ENCODE measurements at regions not wholly inside any gene's neighbourhood (a gene's known extent, or its start where the extent isn't known, plus 50 kb on each side); places are given as distances from the start of the nearest gene placed in this dataset.
"Not testable (repeated sequence)": the region's sequence is repeated elsewhere in the genome, so short reads cannot be mapped to it uniquely, and the experiment has no call there.

DNA sequence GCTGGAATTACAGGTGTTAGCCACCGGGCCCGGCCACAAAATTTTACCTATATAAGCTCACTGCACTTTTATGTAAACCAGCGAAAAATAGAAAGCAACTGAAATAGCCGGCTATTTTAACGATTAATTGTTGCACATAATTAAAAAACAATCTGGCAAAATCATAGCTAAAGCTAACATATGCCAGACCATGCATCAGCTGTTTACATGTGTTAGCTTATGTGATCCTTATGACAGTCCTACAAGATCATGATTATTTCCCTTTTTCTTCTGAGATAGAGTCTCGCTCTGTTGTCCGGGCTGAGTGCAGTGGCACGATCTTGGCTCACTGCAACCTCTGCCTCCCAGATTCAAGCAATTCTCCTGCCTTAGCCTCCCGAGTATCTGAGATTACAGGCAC, 157.0 kb downstream of the ZFP64 start:
- Histone ChIP-seq H3K27me3 (no peaks in the 10 kb centered on the region), H3K36me3 (replicated peaks in 1 of 2) (no peaks in the 10 kb centered on the region), H3K9me3 (replicated peaks in 1 of 3) (no peaks in the 10 kb centered on the region), H3K27ac (no peak overlapping the region), H3K4me1 (replicated peaks in 1 of 2) (no peaks in the 10 kb centered on the region), H3K4me3 (no peak overlapping the region)
- 95 to 97% (median 96%) methylated on average over 9 of the region's 9 CpGs for WGBS, 4 donors
- intact Hi-C loops (cut with DNase I): no loop called here
- TF ChIP-seq POLR2A (IDR thresholded peaks at IDR 0.05): no peak
- TF ChIP-seq, protein P1, sequence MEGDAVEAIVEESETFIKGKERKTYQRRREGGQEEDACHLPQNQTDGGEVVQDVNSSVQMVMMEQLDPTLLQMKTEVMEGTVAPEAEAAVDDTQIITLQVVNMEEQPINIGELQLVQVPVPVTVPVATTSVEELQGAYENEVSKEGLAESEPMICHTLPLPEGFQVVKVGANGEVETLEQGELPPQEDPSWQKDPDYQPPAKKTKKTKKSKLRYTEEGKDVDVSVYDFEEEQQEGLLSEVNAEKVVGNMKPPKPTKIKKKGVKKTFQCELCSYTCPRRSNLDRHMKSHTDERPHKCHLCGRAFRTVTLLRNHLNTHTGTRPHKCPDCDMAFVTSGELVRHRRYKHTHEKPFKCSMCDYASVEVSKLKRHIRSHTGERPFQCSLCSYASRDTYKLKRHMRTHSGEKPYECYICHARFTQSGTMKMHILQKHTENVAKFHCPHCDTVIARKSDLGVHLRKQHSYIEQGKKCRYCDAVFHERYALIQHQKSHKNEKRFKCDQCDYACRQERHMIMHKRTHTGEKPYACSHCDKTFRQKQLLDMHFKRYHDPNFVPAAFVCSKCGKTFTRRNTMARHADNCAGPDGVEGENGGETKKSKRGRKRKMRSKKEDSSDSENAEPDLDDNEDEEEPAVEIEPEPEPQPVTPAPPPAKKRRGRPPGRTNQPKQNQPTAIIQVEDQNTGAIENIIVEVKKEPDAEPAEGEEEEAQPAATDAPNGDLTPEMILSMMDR (IDR thresholded peaks at IDR 0.05): no peak
- no peak for DNase-seq

DNA sequence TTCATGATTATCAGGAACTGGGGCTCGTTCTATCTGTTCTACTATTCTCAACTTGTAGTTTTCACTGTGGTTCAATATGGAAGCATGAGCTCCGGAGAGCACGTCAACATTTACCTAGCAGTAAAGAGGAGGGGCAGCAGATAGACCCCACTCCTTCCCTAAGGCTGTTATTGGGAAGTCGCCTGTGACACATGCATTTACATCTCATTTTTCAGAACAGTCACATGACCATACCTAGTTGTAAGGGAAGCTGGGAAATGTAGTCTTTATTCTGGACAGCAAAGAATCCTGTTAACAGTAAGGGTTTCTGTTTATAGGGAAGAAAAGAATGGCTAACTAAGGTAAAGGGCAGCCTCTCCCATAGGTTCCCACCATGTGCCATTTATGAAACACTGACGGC, 158.3 kb downstream of the ZFP64 start:
- Histone ChIP-seq H3K4me1 (replicated peaks in 1 of 2) (no peaks in the 10 kb centered on the region), H3K27me3 (no peaks in the 10 kb centered on the region), H3K9me3 (replicated peaks in 1 of 3) (no peaks in the 10 kb centered on the region), H3K36me3 (replicated peaks in 1 of 2) (no peaks in the 10 kb centered on the region), H3K4me3 (no peak overlapping the region), H3K27ac (no peak overlapping the region)
- intact Hi-C loops (cut with DNase I): no loop called here
- 89 to 98% (median 94%) methylated on average over 5 of the region's 5 CpGs for whole genome bisulfite sequencing, 4 donors
- no peak for TF ChIP-seq POLR2A (IDR thresholded peaks at IDR 0.05)
- TF ChIP-seq, protein P1 (IDR thresholded peaks at IDR 0.05): no peak
- no peak for DNase-seq

DNA sequence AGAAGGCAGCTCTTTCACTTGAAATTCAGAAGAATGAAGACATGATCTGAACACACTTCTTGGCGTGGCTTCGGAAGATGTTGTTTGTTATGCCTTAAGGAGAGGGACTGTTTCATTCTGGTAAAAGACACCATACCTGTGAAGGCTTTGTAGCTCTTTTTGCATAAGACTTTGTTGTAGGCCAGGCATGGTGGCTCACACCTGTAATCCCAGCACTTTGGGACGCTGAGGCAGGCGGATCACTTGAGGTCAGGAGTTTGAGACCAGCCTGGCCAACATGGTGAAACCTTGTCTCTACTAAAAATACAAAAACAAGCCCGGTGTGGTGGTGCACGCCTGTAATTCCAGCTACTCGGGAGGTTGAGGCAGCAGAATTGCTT, 159.3 kb downstream of the ZFP64 start:
- H3K4me1 ChIP-seq (replicated peaks in 1 of 2); H3K36me3 ChIP-seq (replicated peaks in 1 of 2); intact Hi-C loops (cut with DNase I); H3K4me3 ChIP-seq; H3K27me3 ChIP-seq; DNase-seq; H3K27ac ChIP-seq; H3K9me3 ChIP-seq (replicated peaks in 1 of 3): not testable (repeated sequence)
- 93 to 98% (median 96%) methylated on average over 7 of the region's 7 CpGs for WGBS, 4 donors

DNA sequence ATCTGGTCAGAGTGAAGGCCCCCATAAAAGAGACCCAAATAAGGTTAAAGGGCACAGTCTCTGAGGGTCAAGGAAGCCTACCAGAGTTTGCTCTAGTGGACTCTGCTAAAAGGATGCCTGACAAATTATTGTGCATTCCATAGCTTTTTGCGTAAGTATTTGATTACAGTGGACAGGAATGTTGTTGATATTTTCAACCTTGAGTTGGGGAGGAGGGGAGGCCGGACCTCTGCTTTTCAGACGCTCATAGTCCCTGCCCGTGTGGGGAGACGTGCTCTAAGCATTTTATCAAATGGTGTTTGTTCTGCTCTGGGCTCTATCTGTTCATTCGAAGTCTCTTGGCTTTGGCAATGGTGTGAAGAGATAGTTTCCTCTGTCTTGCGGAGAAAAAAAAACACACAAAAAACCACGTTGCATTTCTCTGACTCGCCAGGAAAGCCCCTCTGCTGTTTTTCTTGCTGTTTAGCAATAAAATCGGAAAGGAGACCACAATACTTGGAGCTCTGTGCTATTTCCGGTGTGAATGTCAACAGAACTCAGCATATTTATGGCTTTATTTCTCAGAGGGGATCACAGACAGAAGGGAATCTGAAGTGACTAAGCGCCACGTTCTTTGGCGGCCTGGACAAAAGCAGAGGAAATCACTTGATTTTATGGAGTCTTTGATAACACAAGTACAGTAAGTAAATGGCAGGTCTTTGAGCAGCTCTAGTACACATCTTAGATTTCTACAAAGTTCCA, 159.8 kb downstream of the ZFP64 start:
- H3K4me3 ChIP-seq: no peak overlapping the region
- no peaks in the 10 kb centered on the region for H3K9me3 ChIP-seq (replicated peaks in 1 of 3)
- H3K4me1 ChIP-seq (replicated peaks in 1 of 2): no peaks in the 10 kb centered on the region
- no peaks in the 10 kb centered on the region for H3K27me3 ChIP-seq
- peak in 1 of 7 donors; percentile 6 for DNase-seq
- no peaks in the 10 kb centered on the region for H3K36me3 ChIP-seq (replicated peaks in 1 of 2)
- no peak overlapping the region for H3K27ac ChIP-seq
- TF ChIP-seq POLR2A (IDR thresholded peaks at IDR 0.05): no peak
- TF ChIP-seq, protein P1 (IDR thresholded peaks at IDR 0.05): no peak
- WGBS, 4 donors: 35 to 58% (median 47%) methylated on average over 14 of the region's 14 CpGs
- intact Hi-C loops (cut with DNase I): no loop called here

DNA sequence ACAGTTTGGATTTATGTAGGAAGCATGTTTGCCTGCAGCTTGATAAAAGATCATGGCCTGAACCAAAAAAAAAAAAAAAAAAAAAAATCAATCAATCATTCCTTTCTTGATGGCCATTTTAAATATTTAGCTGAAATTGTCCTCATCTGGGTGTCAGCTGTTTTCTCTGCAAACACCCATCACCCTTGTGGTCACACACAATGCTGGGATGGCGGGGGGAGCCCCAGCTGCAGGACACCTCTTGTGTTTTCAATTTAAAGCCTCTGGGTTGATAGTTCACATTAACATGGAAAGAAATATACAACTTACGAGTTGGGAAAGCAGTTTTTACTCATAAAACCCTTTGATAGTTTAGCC, 160.4 kb downstream of the ZFP64 start:
- no peaks in the 10 kb centered on the region for H3K4me1 ChIP-seq (replicated peaks in 1 of 2)
- H3K36me3 ChIP-seq (replicated peaks in 1 of 2): no peaks in the 10 kb centered on the region
- intact Hi-C loops (cut with DNase I): no loop called here
- no peak for DNase-seq
- H3K9me3 ChIP-seq (replicated peaks in 1 of 3): no peaks in the 10 kb centered on the region
- H3K27me3 ChIP-seq: no peaks in the 10 kb centered on the region
- no peak overlapping the region for H3K4me3 ChIP-seq
- 78 to 93% (median 86%) methylated on average over 2 of the region's 2 CpGs for WGBS, 4 donors
- H3K27ac ChIP-seq: no peak overlapping the region
- no peak for TF ChIP-seq POLR2A (IDR thresholded peaks at IDR 0.05)
- TF ChIP-seq, protein P1 (IDR thresholded peaks at IDR 0.05): no peak

DNA sequence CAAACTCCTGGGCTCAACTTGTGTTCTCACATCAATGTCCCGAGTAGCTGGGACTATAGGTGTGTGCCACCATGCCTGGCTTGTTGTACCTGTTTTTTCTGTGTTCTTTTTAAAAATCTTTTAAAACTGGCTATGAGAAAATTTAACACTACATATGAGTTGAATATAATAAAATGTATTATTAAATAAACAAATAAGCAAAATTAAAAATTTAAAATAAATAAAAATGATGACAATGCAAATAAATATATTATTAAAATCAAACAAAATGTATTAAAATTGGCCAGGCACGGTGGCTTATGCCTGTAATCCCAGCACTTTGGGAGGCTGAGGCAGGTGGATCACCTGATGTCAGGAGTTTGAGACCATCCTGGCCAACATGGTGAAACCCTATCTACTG, 162.4 kb downstream of the ZFP64 start:
- H3K36me3 ChIP-seq (replicated peaks in 1 of 2); H3K4me1 ChIP-seq (replicated peaks in 1 of 2); intact Hi-C loops (cut with DNase I); H3K9me3 ChIP-seq (replicated peaks in 1 of 3); DNase-seq; H3K4me3 ChIP-seq; H3K27me3 ChIP-seq; H3K27ac ChIP-seq: not testable (repeated sequence)
- WGBS, 4 donors: 90 to 98% (median 93%) methylated on average over 2 of the region's 2 CpGs

All from adrenal gland (tissue), 9 donors.